ENCODE measurements at regions not wholly inside any gene's neighbourhood (a gene's known extent, or its start where the extent isn't known, plus 50 kb on each side); places are given as distances from the start of the nearest gene placed in this dataset.

GRCh38 chr22:34010259-34010658 lies 90.0 kb upstream of the LARGE1 start:
- TF ChIP-seq CTCF (IDR thresholded peaks at IDR 0.05; ENCODE audit: insufficient read depth, low read length, poor library complexity, severe bottlenecking) (no peak), EZH2phosphoT487 (conservative IDR thresholded peaks at IDR 0.05; ENCODE audit: low read length) (no peak)

Data from SU-DHL-6 (cell line).